Sigmoid colon (tissue), 6 donors: ENCODE measurements at regions not wholly inside any gene's neighbourhood (a gene's known extent, or its start where the extent isn't known, plus 50 kb on each side); places are given as distances from the start of the nearest gene placed in this dataset.

Experiments
- DNase-seq: peaks from one replicate; pipeline ENCODE4 v3.0.0-alpha.2; 2019
- H3K27ac ChIP-seq, 4 donors: fragments of 200-600 bp; sonication (generic); one replicate each; pipeline ENCODE4 v1.5.1; 2016 to 2019; ENCODE audit warnings: mild to moderate bottlenecking in 1 of 4
- H3K27me3 ChIP-seq, 3 donors: fragments of 200-600 bp; sonication (generic); one replicate each; pipeline ENCODE4 v1.5.1; 2019; ENCODE audit warnings: mild to moderate bottlenecking in 1 of 3
- H3K36me3 ChIP-seq, 4 donors: fragments of 200-600 bp; sonication (generic); one replicate each; pipeline ENCODE4 v1.5.1; 2016 to 2019
- H3K4me1 ChIP-seq, 4 donors: fragments of 200-600 bp; sonication (generic); one replicate each; pipeline ENCODE4 v1.5.1; 2017 to 2019
- H3K4me3 ChIP-seq, 4 donors: fragments of 200-600 bp; sonication (generic); one replicate each; pipeline ENCODE4 v1.5.1; 2017 to 2019; ENCODE audit warnings: mild to moderate bottlenecking in 2 of 4, moderate library complexity in 1 of 4
- H3K9me3 ChIP-seq, 4 donors: fragments of 200-600 bp in 3 of 4; sonication (generic) in 3 of 4; one replicate each; pipeline versions ENCODE4 v1.5.1 to v1.6.1; 2013 to 2019
- EP300 ChIP-seq, 4 donors: sonication (generic); formaldehyde crosslinking; IDR thresholded peaks; one replicate each; pipeline ENCODE4 v1.6.1; 2017; ENCODE audit warnings: antibody characterized with exemption in 4 of 4
- POLR2A ChIP-seq, 2 donors: fragments of 450-650 bp; IDR thresholded peaks; one replicate each; pipeline ENCODE4 v1.6.1; 2016; ENCODE audit warnings: antibody characterized with exemption in 2 of 2, mild to moderate bottlenecking in 2 of 2, moderate library complexity in 2 of 2
- POLR2AphosphoS5 ChIP-seq, 4 donors: sonication (generic); formaldehyde crosslinking; IDR thresholded peaks; one replicate each; pipeline ENCODE4 v1.6.1; 2017; ENCODE audit warnings: antibody characterized with exemption in 4 of 4
- WGBS, 2 donors: extraction: QIAGEN DNeasy Blood & Tissue Kit; methylation state at CpG; one replicate each; pipeline ENCODE4 v1.1.7; 2013; 5-methylcytosine and 5-hydroxymethylcytosine counted together
- intact Hi-C: fragments of 100-400 bp; cut with DNase I; formaldehyde crosslinking; loops from one replicate; pipeline ENCODE4 v1.15.1; 2023
- TF ChIP-seq, protein P1 (sequence below), 4 experiments: fragments of 450-650 bp in 3 of 4; fragments of 200-600 bp in 1 of 4; IDR thresholded peaks; one replicate each; pipeline ENCODE4 v1.5.1; 2016 to 2019; ENCODE audit warnings: antibody characterized with exemption in 4 of 4, mild to moderate bottlenecking in 3 of 4, moderate library complexity in 2 of 4
- donor health status: healthy with polysubstance abuse.
- donor health status: healthy.

DNA sequence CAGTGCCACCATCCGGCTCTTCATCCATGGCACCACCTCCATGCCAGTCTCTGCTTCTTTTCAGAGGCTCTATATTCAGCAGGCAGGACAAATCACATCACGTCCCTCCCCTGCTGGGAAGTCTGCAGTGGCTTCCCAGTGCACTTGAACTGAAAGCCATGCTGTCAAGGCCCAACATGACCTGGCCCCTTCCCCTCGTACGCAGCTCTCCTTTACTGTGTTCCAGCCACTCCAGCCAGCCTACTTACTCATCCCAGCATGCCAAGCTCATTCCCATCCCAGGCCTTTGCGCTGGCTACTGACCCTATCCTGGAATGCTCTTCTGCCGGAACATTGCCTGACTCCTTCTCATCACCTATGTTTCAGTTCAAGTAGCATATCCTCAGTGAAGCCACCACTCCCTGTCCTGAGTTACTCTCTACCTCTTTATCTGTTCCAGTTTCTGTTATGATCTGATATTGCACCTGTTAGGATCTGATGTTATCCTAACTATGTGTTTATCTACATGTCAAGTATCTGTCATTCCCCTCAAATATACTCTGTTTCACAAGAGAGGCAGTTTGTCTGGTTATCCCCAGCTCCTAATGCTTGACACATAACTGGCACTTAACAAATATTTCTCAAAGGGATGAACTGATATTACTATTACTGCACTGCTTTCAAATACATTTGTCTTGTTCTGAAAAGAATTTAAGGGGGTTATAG lies 101.2 kb upstream of the F3 start:
- no peaks in the 10 kb centered on the region for H3K36me3 ChIP-seq
- intact Hi-C loops: loop anchor here (5.0 kb wide), 1 partner anchor 100 kb away; the partner anchor contains the start of gene F3
- peaks cover 0 to 4% (median 3%) of the 10 kb centered on the region in 4 donors for H3K4me1 ChIP-seq
- WGBS, 2 donors: 85 to 95% methylated on average over 6 of the region's 6 CpGs
- H3K27ac ChIP-seq: no peak overlapping the region
- DNase-seq: no peak
- no peaks in the 10 kb centered on the region for H3K9me3 ChIP-seq
- H3K27me3 ChIP-seq: no peaks in the 10 kb centered on the region
- no peak for TF ChIP-seq POLR2AphosphoS5 (IDR thresholded peaks at IDR 0.05)
- no peak for TF ChIP-seq EP300 (IDR thresholded peaks at IDR 0.05)
- TF ChIP-seq, protein P1, sequence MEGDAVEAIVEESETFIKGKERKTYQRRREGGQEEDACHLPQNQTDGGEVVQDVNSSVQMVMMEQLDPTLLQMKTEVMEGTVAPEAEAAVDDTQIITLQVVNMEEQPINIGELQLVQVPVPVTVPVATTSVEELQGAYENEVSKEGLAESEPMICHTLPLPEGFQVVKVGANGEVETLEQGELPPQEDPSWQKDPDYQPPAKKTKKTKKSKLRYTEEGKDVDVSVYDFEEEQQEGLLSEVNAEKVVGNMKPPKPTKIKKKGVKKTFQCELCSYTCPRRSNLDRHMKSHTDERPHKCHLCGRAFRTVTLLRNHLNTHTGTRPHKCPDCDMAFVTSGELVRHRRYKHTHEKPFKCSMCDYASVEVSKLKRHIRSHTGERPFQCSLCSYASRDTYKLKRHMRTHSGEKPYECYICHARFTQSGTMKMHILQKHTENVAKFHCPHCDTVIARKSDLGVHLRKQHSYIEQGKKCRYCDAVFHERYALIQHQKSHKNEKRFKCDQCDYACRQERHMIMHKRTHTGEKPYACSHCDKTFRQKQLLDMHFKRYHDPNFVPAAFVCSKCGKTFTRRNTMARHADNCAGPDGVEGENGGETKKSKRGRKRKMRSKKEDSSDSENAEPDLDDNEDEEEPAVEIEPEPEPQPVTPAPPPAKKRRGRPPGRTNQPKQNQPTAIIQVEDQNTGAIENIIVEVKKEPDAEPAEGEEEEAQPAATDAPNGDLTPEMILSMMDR (IDR thresholded peaks at IDR 0.05): no peak
- TF ChIP-seq POLR2A (IDR thresholded peaks at IDR 0.05): no peak
- H3K4me3 ChIP-seq: no peak overlapping the region

DNA sequence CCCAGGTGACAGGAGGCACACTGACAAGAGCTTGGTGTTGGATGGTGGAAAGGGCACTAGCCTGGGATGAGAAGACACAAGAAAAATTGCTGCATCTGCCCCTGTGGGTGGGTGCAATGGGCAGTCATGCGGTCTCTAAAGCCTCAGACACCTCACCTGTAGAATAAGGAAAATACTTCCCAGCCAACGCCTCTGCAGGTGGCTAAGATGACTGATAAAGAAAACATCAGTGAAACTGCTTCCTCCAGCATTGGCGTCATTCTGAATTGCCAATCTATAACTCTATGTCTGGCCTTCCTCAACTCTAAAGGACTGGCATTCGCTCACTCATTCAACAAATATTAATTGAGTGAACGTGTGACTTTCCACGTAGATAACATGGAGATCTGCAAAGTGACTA lies 100.4 kb upstream of the F3 start:
- no peak for DNase-seq
- WGBS, 2 donors: 24 to 77% methylated on average over 6 of the region's 6 CpGs
- Histone ChIP-seq H3K27me3 (no peaks in the 10 kb centered on the region), H3K4me3 (no peak overlapping the region), H3K36me3 (no peaks in the 10 kb centered on the region), H3K4me1 (no peaks in the 10 kb centered on the region), H3K9me3 (no peaks in the 10 kb centered on the region), H3K27ac (no peak overlapping the region)
- intact Hi-C loops: loop anchor here (5.0 kb wide), 1 partner anchor 100 kb away; the partner anchor contains the start of gene F3
- no peak for TF ChIP-seq POLR2A (IDR thresholded peaks at IDR 0.05)
- TF ChIP-seq, protein P1 (IDR thresholded peaks at IDR 0.05): no peak
- TF ChIP-seq POLR2AphosphoS5 (IDR thresholded peaks at IDR 0.05): no peak
- no peak for TF ChIP-seq EP300 (IDR thresholded peaks at IDR 0.05)

DNA sequence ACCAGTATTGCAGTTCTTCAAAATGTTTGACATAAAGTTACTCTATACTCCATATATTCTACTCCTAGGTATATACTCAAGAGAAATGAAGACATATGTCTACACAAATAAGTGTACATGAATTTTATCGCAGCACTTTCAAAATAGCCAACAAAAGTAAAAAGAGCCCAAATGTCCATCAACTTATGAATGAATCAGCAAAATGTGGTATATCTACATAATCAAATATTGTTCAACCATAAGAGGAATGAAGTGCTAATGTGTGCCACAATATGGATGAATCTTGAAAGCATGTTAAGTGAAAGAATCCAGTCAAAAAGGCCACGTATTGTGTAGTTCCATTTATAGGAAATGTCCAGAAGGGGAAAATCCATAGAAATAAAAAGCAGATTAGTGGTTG lies 98.6 kb upstream of the F3 start:
- WGBS, 2 donors: 95 to 97% methylated on average over 2 of the region's 2 CpGs
- intact Hi-C loops: loop anchor here (5.0 kb wide), 1 partner anchor 98 kb away; the partner anchor contains the start of gene F3

DNA sequence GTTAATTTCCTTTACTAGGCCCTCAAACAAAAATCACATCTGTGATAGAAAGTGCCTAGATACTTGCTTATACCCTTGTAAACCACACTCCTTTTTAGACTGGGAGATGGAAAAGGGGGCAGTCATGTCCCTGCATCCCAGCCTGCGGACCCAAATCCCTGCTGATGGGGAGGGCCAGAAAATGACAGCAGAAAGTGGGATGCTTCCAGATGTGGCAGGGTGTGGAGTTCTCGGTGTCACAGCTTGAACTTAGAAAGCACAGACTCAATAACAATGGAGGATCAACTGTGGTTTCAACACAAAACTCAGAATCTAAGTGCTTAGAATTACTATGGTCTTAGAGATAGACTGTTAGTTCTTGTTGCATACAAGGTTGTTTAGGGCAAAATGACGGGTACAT lies 95.6 kb upstream of the F3 start:
- 89 to 90% methylated on average over 3 of the region's 3 CpGs for WGBS, 2 donors
- TF ChIP-seq EP300 (IDR thresholded peaks at IDR 0.05) (no peak), POLR2AphosphoS5 (IDR thresholded peaks at IDR 0.05) (no peak)
- TF ChIP-seq, protein P1 (IDR thresholded peaks at IDR 0.05): no peak
- no peaks in the 10 kb centered on the region for H3K27me3 ChIP-seq
- peak overlapping the region in 1 of 4 donors; percentile 40 for H3K27ac ChIP-seq
- no peaks in the 10 kb centered on the region for H3K9me3 ChIP-seq
- H3K36me3 ChIP-seq: no peaks in the 10 kb centered on the region
- no peaks in the 10 kb centered on the region for H3K4me1 ChIP-seq
- intact Hi-C loops: no loop called here
- no peak overlapping the region for H3K4me3 ChIP-seq
- DNase-seq: no peak

More for the DNA sequence above, 98.6 kb upstream of the F3 start:
- TF ChIP-seq POLR2AphosphoS5 (IDR thresholded peaks at IDR 0.05) (no peak), EP300 (IDR thresholded peaks at IDR 0.05) (no peak), POLR2A (IDR thresholded peaks at IDR 0.05) (no peak)
- TF ChIP-seq, protein P1 (IDR thresholded peaks at IDR 0.05): no peak
- H3K27ac ChIP-seq: no peak overlapping the region
- no peaks in the 10 kb centered on the region for H3K27me3 ChIP-seq
- no peaks in the 10 kb centered on the region for H3K36me3 ChIP-seq
- no peak overlapping the region for H3K4me3 ChIP-seq
- H3K9me3 ChIP-seq: no peaks in the 10 kb centered on the region
- no peaks in the 10 kb centered on the region for H3K4me1 ChIP-seq
- DNase-seq: no peak
